ENCODE measurements at regions not wholly inside any gene's neighbourhood (a gene's known extent, or its start where the extent isn't known, plus 50 kb on each side); places are given as distances from the start of the nearest gene placed in this dataset.

- H3K9ac ChIP-seq (ENCODE audit: insufficient read depth, low read length), result no peak overlapping the region
- H3K27me3 ChIP-seq (ENCODE audit: control insufficient read depth, insufficient read depth, low read length), result no peaks in the 10 kb centered on the region
- H3K9me3 ChIP-seq (ENCODE audit: control insufficient read depth, insufficient read depth, low read depth, low read length), result no peaks in the 10 kb centered on the region
- TF ChIP-seq CTCF (conservative IDR thresholded peaks at IDR 0.05 in 1 of 2, IDR thresholded peaks at IDR 0.05 in 1 of 2; ENCODE audit: low read depth in 1 of 2, low read length in 2 of 2) (no peak), EZH2 (IDR thresholded peaks at IDR 0.05; ENCODE audit: low read length, missing control alignments) (no peak)
- no peak overlapping the region for H3K4me3 ChIP-seq (replicated peaks in 1 of 4; ENCODE audit: control extremely low read depth in 1 of 4, insufficient read depth in 1 of 4, low read depth in 3 of 4, low read length in 4 of 4)
- DNase-seq (ENCODE audit: low read depth in 2 of 2), result peak; percentile 48 to 80
- peak overlapping the region; percentile 9 for H3K27ac ChIP-seq (ENCODE audit: insufficient read depth, low read length)
- no peaks in the 10 kb centered on the region for H3K79me2 ChIP-seq (ENCODE audit: control insufficient read depth, insufficient read depth, low read length)
- H4K20me1 ChIP-seq (ENCODE audit: control insufficient read depth, extremely low read depth, insufficient read depth, low read length), result no peaks in the 10 kb centered on the region
- no peak overlapping the region for H3K4me2 ChIP-seq (ENCODE audit: extremely low read depth, insufficient read depth, low read length)
- H2AFZ ChIP-seq (ENCODE audit: low read length), result peak overlapping the region; percentile 25
- H3K4me1 ChIP-seq (ENCODE audit: control insufficient read depth, extremely low read depth, insufficient read depth, low read length), result peaks cover 14% of the 10 kb centered on the region
- H3K36me3 ChIP-seq (ENCODE audit: control insufficient read depth, insufficient read depth, low read length), result no peaks in the 10 kb centered on the region
Observed at GRCh38 chr13:44132710-44133109, 240.9 kb upstream of the SERP2 start.

DNA sequence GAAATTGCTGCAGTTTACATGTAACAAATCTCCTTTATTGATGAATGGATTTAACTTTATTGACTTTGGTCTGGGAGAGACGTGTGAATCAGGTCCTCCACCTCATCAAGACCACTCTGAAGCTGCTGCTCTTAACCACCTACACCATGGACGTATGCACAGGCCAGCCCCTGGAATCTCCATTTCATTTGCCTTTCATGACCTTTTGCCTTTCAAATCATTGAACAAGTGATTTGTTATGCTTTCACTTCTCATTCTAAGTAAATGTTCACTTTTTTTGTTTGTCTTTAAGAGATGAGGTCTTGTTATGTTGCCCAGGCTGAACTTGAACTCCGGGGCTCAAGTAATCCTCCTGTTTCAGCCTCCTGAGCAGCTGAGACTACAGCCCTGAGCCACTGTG lies 240.0 kb upstream of the SERP2 start:
- H2AFZ ChIP-seq (ENCODE audit: low read length), result no peak overlapping the region
- H3K27me3 ChIP-seq (ENCODE audit: control insufficient read depth, insufficient read depth, low read length), result no peaks in the 10 kb centered on the region
- no peak overlapping the region for H3K27ac ChIP-seq (ENCODE audit: insufficient read depth, low read length)
- H3K4me3 ChIP-seq (replicated peaks in 1 of 4; ENCODE audit: control extremely low read depth in 1 of 4, insufficient read depth in 1 of 4, low read depth in 3 of 4, low read length in 4 of 4), result no peak overlapping the region
- H3K9ac ChIP-seq (ENCODE audit: insufficient read depth, low read length), result no peak overlapping the region
- no peaks in the 10 kb centered on the region for H3K79me2 ChIP-seq (ENCODE audit: control insufficient read depth, insufficient read depth, low read length)
- no peaks in the 10 kb centered on the region for H3K36me3 ChIP-seq (ENCODE audit: control insufficient read depth, insufficient read depth, low read length)
- TF ChIP-seq CTCF (conservative IDR thresholded peaks at IDR 0.05 in 1 of 2, IDR thresholded peaks at IDR 0.05 in 1 of 2; ENCODE audit: low read depth in 1 of 2, low read length in 2 of 2) (no peak), EZH2 (IDR thresholded peaks at IDR 0.05; ENCODE audit: low read length, missing control alignments) (no peak)
- no peak for DNase-seq (ENCODE audit: low read depth in 2 of 2)
- H3K9me3 ChIP-seq (ENCODE audit: control insufficient read depth, insufficient read depth, low read depth, low read length), result no peaks in the 10 kb centered on the region
- no peak overlapping the region for H3K4me2 ChIP-seq (ENCODE audit: extremely low read depth, insufficient read depth, low read length)
- no peaks in the 10 kb centered on the region for H4K20me1 ChIP-seq (ENCODE audit: control insufficient read depth, extremely low read depth, insufficient read depth, low read length)
- H3K4me1 ChIP-seq (ENCODE audit: control insufficient read depth, extremely low read depth, insufficient read depth, low read length), result peaks cover 10% of the 10 kb centered on the region

DNA sequence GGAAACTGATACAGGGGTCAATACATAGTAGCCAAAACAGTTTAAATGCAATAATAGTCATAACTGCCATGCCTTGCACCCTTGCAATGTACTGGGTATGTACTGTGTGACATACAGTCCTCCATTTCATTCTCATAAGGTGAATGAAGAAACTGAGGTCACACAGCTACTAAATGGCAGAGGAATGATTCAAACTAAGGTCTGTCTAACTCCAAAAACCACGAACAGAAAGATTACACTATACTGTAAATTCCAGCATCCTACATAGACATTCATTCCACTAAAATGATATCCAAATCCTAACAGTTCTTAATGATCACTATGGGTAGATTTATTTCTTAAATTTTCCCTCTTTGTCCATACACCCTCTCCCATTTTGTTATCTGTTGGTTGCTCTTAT lies 238.1 kb upstream of the SERP2 start:
- no peak overlapping the region for H3K4me2 ChIP-seq (ENCODE audit: extremely low read depth, insufficient read depth, low read length)
- H3K4me1 ChIP-seq (ENCODE audit: control insufficient read depth, extremely low read depth, insufficient read depth, low read length), result peaks cover 7% of the 10 kb centered on the region
- no peak for TF ChIP-seq EZH2 (IDR thresholded peaks at IDR 0.05; ENCODE audit: low read length, missing control alignments)
- no peak for TF ChIP-seq CTCF (conservative IDR thresholded peaks at IDR 0.05 in 1 of 2, IDR thresholded peaks at IDR 0.05 in 1 of 2; ENCODE audit: low read depth in 1 of 2, low read length in 2 of 2)
- no peak overlapping the region for H3K4me3 ChIP-seq (replicated peaks in 1 of 4; ENCODE audit: control extremely low read depth in 1 of 4, insufficient read depth in 1 of 4, low read depth in 3 of 4, low read length in 4 of 4)
- no peaks in the 10 kb centered on the region for H4K20me1 ChIP-seq (ENCODE audit: control insufficient read depth, extremely low read depth, insufficient read depth, low read length)
- no peaks in the 10 kb centered on the region for H3K36me3 ChIP-seq (ENCODE audit: control insufficient read depth, insufficient read depth, low read length)
- H3K9me3 ChIP-seq (ENCODE audit: control insufficient read depth, insufficient read depth, low read depth, low read length), result no peaks in the 10 kb centered on the region
- no peak overlapping the region for H3K27ac ChIP-seq (ENCODE audit: insufficient read depth, low read length)
- H3K27me3 ChIP-seq (ENCODE audit: control insufficient read depth, insufficient read depth, low read length), result no peaks in the 10 kb centered on the region
- H3K9ac ChIP-seq (ENCODE audit: insufficient read depth, low read length), result no peak overlapping the region
- no peak overlapping the region for H2AFZ ChIP-seq (ENCODE audit: low read length)
- peak in 1 of 2 donors; percentile 33 for DNase-seq (ENCODE audit: low read depth in 2 of 2)
- H3K79me2 ChIP-seq (ENCODE audit: control insufficient read depth, insufficient read depth, low read length), result no peaks in the 10 kb centered on the region

Data from fibroblast of lung (primary cell).